Testis (tissue), 2 donors: ENCODE measurements at regions not wholly inside any gene's neighbourhood (a gene's known extent, or its start where the extent isn't known, plus 50 kb on each side); places are given as distances from the start of the nearest gene placed in this dataset.
"Not testable (repeated sequence)": the region's sequence is repeated elsewhere in the genome, so short reads cannot be mapped to it uniquely, and the experiment has no call there.

Source experiments
- DNase-seq: peaks from one replicate; pipeline ENCODE4 v3.0.0-alpha.2; 2019
- H3K27ac ChIP-seq, 2 donors: fragments of 200-600 bp; sonication (generic); one replicate each; pipeline ENCODE4 v1.5.1; 2019
- H3K27me3 ChIP-seq: fragments of 200-600 bp; sonication (generic); one replicate; pipeline ENCODE4 v1.5.1; 2019
- H3K36me3 ChIP-seq: fragments of 200-600 bp; sonication (generic); one replicate; pipeline ENCODE4 v1.5.1; 2017; ENCODE audit warnings: low read depth; ENCODE audit errors: missing control alignments
- H3K4me1 ChIP-seq: fragments of 200-600 bp; sonication (generic); one replicate; pipeline ENCODE4 v1.5.1; 2019
- H3K4me3 ChIP-seq, 2 donors: fragments of 200-600 bp; sonication (generic); one replicate each; pipeline ENCODE4 v1.5.1; 2017 to 2019
- H3K9me3 ChIP-seq: fragments of 200-600 bp; sonication (generic); one replicate; pipeline ENCODE4 v1.5.1; 2017
- POLR2A ChIP-seq: fragments of 450-650 bp; IDR thresholded peaks from one replicate; pipeline ENCODE4 v1.6.1; 2017; ENCODE audit warnings: antibody characterized with exemption, mild to moderate bottlenecking, moderate library complexity
- whole genome bisulfite sequencing, 2 donors: methylation state at CpG; one replicate each; pipeline ENCODE4 v1.1.5; 2018; 5-methylcytosine and 5-hydroxymethylcytosine counted together
- intact Hi-C: fragments of 100-400 bp; cut with DNase I; formaldehyde crosslinking; loops from one replicate; pipeline ENCODE4 v1.15.1; 2023; ENCODE audit warnings: low total_unique reads
- TF ChIP-seq, protein P1 (sequence below), 3 experiments: fragments of 450-650 bp in 2 of 3; fragments of 200-600 bp in 1 of 3; sonication (generic) in 1 of 3; IDR thresholded peaks; one replicate each; pipeline ENCODE4 v1.5.1; 2016 to 2019; ENCODE audit warnings: antibody characterized with exemption in 3 of 3, mild to moderate bottlenecking in 2 of 3, moderate library complexity in 1 of 3

DNA sequence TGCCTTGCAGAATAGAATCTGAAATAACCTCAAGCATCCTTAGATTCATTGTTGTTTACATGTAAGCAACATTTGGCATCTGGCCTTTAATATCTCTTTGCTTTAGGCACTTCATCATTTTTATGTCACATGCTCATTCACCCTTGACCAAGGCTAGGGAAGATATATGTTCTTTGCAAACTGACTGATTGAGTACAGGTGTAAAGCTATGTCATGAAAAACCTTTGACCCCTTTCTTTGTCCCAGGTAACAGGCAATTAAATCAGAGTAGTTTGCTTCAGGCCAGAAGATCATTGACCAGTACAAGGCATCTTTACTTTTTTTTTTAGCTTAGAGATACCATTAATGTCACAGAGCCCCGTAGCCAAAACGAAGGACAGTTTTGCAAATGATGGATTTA, 520.6 kb downstream of the STK39 start:
- no peaks in the 10 kb centered on the region for H3K27me3 ChIP-seq
- H3K4me3 ChIP-seq: no peak overlapping the region
- 90 to 100% methylated on average over 2 of the region's 2 CpGs for WGBS, 2 donors
- intact Hi-C loops: no loop called here
- no peaks in the 10 kb centered on the region for H3K9me3 ChIP-seq
- H3K36me3 ChIP-seq: no peaks in the 10 kb centered on the region
- H3K27ac ChIP-seq: no peak overlapping the region
- DNase-seq: no peak
- no peaks in the 10 kb centered on the region for H3K4me1 ChIP-seq
- no peak for TF ChIP-seq POLR2A
- TF ChIP-seq, protein P1, sequence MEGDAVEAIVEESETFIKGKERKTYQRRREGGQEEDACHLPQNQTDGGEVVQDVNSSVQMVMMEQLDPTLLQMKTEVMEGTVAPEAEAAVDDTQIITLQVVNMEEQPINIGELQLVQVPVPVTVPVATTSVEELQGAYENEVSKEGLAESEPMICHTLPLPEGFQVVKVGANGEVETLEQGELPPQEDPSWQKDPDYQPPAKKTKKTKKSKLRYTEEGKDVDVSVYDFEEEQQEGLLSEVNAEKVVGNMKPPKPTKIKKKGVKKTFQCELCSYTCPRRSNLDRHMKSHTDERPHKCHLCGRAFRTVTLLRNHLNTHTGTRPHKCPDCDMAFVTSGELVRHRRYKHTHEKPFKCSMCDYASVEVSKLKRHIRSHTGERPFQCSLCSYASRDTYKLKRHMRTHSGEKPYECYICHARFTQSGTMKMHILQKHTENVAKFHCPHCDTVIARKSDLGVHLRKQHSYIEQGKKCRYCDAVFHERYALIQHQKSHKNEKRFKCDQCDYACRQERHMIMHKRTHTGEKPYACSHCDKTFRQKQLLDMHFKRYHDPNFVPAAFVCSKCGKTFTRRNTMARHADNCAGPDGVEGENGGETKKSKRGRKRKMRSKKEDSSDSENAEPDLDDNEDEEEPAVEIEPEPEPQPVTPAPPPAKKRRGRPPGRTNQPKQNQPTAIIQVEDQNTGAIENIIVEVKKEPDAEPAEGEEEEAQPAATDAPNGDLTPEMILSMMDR (IDR thresholded peaks at IDR 0.05): no peak

DNA sequence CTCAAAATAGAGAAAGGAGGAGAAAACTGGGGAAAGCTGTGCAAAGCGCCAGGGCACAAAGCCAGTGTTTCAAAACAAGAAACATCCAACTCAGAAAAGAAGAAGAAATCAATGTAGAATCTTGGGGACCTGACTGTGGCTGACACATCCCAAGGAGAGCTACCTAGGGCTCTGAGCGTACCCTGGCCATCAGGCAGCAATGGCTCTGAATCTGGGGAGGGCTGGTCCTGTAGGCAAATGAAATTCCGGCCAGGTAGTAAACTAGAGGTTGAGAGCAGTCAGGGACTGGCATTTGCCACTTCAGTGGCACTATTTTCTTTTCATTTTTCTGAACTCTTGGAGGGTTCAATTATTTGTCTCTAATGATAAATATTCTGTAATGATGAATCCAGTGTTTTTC, 525.8 kb downstream of the STK39 start:
- intact Hi-C loops: no loop called here
- TF ChIP-seq, protein P1 (IDR thresholded peaks at IDR 0.05): no peak
- TF ChIP-seq POLR2A: no peak
- no peaks in the 10 kb centered on the region for H3K36me3 ChIP-seq
- no peak for DNase-seq
- no peaks in the 10 kb centered on the region for H3K9me3 ChIP-seq
- H3K4me3 ChIP-seq: no peak overlapping the region
- no peak overlapping the region for H3K27ac ChIP-seq
- no peaks in the 10 kb centered on the region for H3K27me3 ChIP-seq
- 91 to 95% methylated on average over 3 of the region's 3 CpGs for whole genome bisulfite sequencing, 2 donors
- no peaks in the 10 kb centered on the region for H3K4me1 ChIP-seq

DNA sequence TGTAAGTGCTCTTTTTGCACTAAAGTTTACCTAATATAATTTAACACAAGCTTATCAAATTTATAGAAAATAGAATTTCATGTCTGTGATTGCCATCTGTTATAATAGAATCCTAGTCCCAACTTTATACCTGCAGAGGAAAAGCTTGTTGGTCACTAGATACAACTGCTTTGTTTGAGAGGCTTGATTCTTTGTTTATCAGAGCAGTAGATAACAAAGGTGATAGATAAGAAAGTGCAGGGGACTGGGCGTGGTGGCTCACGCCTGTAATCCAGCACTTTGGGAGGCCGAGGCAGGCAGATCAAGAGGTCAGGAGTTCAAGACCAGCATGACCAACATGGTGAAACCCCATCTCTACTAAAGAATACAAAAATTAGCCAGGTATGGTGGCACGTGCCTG, 528.0 kb downstream of the STK39 start:
- no peaks in the 10 kb centered on the region for H3K27me3 ChIP-seq
- H3K27ac ChIP-seq: no peak overlapping the region
- TF ChIP-seq POLR2A: no peak
- TF ChIP-seq, protein P1 (IDR thresholded peaks at IDR 0.05): no peak
- no peaks in the 10 kb centered on the region for H3K9me3 ChIP-seq
- no peaks in the 10 kb centered on the region for H3K4me1 ChIP-seq
- no peak overlapping the region for H3K4me3 ChIP-seq
- DNase-seq: no peak
- WGBS, 2 donors: 81 to 93% methylated on average over 4 of the region's 4 CpGs
- no peaks in the 10 kb centered on the region for H3K36me3 ChIP-seq
- intact Hi-C loops: no loop called here

DNA sequence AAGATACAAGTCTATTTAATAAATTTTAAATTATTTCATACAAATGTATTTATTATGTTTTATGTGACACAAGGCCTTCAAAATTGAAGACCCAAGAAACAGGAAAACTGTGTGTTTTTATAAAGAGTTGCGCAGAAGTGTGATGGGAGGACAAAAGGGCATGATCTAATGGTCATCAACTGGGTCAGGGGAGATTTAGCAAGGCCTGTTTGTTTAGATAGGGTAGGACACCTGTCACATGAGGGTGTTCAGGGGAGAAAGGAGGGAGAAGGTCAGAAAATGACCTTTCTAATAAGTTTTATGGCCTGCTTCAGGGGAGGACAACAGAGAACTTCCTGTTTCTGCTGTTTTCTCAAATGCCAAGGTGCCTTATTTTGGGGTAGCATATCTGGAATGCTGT, 528.8 kb downstream of the STK39 start:
- no peaks in the 10 kb centered on the region for H3K9me3 ChIP-seq
- no peaks in the 10 kb centered on the region for H3K4me1 ChIP-seq
- DNase-seq: no peak
- intact Hi-C loops: no loop called here
- H3K36me3 ChIP-seq: no peaks in the 10 kb centered on the region
- H3K4me3 ChIP-seq: no peak overlapping the region
- WGBS, 2 donors: 95 to 97% methylated on average over 1 of the region's 1 CpG
- TF ChIP-seq, protein P1 (IDR thresholded peaks at IDR 0.05): no peak
- no peak for TF ChIP-seq POLR2A
- H3K27me3 ChIP-seq: no peaks in the 10 kb centered on the region
- H3K27ac ChIP-seq: no peak overlapping the region

DNA sequence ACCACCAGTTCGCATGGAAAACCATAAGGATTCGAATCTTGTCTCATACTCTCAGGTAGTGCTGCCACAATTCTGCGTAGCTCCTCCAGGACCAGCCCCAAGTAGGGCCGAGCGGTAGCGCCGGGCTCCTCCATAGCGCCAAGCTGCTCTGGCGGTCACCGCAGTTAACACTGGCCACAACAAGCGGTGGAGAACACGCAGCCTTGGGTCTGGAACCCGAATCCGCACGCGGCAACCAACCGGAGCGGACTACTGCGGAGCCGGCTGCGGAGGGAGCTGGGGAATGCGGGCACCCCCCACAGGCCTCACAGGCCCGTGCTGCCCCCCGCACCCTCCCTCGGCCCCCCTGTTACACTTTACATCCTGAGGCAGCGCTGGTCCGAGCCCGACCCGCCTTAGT, 531.5 kb downstream of the STK39 start:
- Histone ChIP-seq H3K9me3 (no peaks in the 10 kb centered on the region), H3K27me3 (no peaks in the 10 kb centered on the region), H3K4me1 (no peaks in the 10 kb centered on the region), H3K27ac (no peak overlapping the region), H3K36me3 (no peaks in the 10 kb centered on the region), H3K4me3 (no peak overlapping the region)
- intact Hi-C loops: no loop called here
- WGBS, 2 donors: 51 to 67% methylated on average over 27 to 29 of the region's 29 CpGs
- no peak for TF ChIP-seq POLR2A
- TF ChIP-seq, protein P1 (IDR thresholded peaks at IDR 0.05): no peak
- peak; percentile 17 for DNase-seq

DNA sequence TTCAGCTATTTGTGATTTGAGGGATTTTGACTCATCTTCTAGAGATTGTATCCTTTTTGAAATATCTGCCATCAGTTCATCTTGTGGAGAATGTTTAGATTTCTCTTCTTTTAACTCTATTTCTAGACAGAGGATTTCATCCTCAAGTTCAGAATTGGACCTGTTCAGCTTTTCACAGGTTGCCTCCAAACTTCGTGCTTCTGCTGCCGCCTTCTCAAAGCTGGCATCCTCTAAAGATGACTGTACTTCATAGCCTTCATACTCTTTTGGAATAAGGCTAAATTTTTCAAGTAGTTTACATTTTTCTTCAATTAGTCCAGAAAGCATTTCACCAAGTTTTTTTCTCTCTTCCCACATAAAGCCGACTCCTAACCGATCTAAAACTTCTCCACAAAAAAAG, 531.9 kb downstream of the STK39 start:
- H3K27ac ChIP-seq, H3K27me3 ChIP-seq, H3K36me3 ChIP-seq, H3K4me1 ChIP-seq, DNase-seq, H3K9me3 ChIP-seq, H3K4me3 ChIP-seq, intact Hi-C loops: not testable (repeated sequence)
- WGBS, 2 donors: 74 to 76% methylated on average over 4 of the region's 4 CpGs
